ENCODE measurements at regions not wholly inside any gene's neighbourhood (a gene's known extent, or its start where the extent isn't known, plus 50 kb on each side); places are given as distances from the start of the nearest gene placed in this dataset.
"Not testable (repeated sequence)": the region's sequence is repeated elsewhere in the genome, so short reads cannot be mapped to it uniquely, and the experiment has no call there.

- no peak for DNase-seq
Observed at GRCh38 chr1:194102607-194103006, 916.2 kb upstream of the B3GALT2 start.

GRCh38 chr1:194084755-194085154 is 898.3 kb upstream of the B3GALT2 start:
- no peak for DNase-seq

DNA sequence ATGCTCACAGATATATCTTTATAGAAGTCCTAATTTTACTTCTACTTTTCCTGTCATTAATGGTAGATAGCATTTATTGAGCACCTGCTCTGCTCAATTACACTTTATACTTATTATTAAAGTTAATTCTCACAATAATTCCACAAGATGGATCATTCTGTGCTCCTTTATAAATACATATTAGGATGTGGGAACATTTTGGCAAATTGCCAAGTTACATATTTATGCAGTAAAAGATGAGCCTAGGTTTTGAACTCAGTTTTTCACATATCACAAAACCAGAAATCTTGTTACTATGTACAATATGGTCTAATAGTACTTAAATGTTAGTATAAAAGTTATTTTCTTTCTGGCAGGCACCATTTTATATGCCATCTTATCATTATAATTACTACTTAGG is 895.0 kb upstream of the B3GALT2 start:
- no peak for DNase-seq

DNA sequence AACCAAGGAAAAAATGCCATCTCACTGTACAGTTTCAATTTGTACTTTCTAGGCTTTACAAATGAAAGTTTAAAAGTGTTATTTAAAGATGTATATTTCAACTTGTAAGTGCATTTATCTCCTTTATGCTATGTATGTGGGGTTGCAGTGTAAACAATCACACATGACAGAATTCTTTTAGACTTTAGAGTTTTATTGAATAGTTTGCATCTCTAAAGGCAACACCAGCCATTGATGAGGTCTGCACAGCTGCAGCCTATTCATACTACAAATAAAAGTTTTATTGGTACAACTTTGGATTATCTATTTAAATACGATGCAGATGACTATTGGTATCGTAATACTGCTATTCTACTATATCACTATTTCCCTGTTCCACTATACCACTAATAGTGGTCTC is 894.4 kb upstream of the B3GALT2 start:
- DNase-seq: no peak

- DNase-seq: no peak
Observed at GRCh38 chr1:194078765-194079164, 892.4 kb upstream of the B3GALT2 start.

DNA sequence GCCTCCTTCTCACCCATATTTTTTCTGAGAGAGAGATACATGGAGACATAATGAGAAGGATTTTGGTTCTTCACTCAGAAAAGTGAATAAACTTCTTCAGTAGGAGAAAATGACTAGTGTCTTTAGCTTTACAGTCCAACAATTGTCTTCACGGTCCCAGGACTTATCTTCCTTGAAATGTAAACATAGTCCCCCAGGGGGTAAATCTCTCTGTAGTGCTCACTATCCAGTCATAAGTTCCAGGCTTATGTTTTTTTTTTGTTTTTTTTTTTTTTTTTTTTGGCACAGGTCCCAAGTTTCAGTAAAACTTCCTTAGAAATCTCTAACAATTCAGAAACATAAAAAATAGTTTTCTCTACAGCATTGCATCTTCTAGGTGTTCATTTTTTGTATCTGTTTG is 890.2 kb upstream of the B3GALT2 start:
- no peak for DNase-seq

GRCh38 chr1:194073833-194074232 is 887.4 kb upstream of the B3GALT2 start:
- no peak for DNase-seq

GRCh38 chr1:194071205-194071604 is 884.8 kb upstream of the B3GALT2 start:
- no peak for DNase-seq

- no peak for DNase-seq
Observed at GRCh38 chr1:194069831-194070218, 883.4 kb upstream of the B3GALT2 start.

DNA sequence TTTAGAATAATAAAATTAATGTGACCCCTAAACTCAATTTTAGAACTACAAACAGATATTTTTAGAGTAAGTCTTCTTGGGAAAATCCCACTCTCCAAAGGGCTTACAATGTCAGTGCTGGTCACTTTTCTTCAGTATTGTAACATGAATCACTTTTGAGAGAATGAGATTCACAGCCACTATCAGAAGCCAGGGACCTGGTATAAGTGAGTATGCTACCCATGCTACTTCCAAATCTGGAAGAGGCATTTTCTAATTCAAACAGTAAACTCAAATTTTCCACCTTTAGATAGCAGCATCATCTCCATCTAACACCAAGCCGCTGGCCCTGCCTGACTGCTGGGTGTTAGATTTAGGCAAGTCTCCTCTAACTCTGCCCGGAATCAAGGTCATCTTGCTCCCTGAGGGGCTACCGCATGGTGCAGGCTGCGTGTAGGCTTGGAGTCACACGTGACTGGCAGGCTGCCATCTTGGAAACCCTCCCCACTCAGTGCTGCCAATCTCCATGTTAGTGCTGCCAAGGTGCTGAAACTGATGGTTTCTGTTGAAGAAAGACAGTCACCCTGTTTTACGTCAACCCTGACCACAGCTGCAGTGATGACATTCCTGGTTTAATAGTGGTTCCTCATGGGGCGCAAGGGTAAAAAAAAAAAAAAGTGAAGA is 882.9 kb upstream of the B3GALT2 start:
- DNase-seq: no peak

DNA sequence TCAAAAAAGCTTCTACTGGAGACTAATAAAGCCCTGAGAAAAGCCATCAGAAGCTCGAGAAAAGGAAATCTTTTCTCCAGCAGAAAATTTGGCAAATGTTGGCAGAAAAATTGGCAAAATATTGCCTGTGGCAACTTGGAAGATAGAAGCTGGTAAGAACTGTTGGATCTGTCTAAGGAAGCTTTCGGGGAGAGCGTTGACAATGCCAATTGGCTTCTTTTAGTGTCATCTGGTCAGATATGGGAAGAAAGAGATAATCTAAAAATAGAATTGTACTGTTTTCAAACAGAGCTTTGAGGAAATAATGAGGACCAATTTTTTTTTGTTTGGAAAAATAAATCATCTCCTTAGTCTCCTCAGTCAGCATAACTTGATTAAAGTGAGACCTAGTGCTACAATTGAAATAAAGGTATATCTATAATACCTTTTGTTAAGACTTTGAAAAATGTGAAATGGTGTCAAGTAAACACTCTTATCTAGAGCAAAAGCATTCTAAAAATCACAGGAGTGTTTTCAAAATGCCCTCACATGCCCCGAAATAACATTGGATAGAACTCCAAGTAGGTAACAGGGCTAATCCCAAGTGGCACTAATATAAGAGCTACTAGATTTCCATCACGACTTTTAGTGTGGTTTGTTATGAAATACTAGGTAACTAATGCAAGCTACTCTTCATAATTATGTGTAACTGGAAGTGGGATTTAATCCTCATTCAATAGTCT is 882.2 kb upstream of the B3GALT2 start:
- no peak for DNase-seq

GRCh38 chr1:194067772-194068171 is 881.4 kb upstream of the B3GALT2 start:
- DNase-seq: no peak

DNA sequence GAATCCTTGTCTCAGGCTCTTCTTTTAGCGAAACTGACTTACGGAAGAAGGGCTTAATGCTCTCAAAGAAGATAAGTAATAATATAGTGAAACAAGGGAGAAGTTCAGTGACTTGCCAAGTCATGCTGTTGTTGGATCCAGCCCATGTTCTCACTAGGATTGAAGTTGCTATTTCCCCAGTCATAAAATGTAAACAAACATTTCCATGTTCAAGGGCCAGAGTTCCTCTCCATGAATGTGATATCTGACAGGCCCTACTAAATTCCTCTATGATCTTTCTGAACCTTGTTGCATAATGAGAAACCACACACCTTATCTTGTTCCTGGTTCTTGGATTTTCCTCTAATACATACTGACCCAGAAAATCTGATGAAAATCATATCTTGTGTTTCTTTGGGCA is 876.5 kb upstream of the B3GALT2 start:
- DNase-seq: no peak

DNA sequence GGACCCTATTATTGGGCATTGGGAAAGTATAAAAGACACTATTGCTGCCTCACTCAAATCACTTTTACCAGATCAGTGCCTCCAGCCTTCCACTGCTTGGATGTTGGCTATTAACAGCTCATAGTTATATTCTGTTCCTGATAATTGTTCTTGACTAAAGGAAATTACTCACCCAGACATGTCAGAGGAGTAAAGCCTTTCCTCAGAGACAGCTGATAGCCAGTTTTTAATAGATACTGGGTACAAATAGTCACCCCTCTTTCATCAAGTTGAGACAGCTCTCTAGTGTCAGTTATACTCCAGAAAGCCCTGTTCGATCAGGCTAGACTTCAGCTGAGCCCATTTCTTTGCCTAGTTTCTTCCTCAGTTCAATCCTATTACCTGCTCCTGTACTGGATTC is 876.1 kb upstream of the B3GALT2 start:
- no peak for DNase-seq

DNA sequence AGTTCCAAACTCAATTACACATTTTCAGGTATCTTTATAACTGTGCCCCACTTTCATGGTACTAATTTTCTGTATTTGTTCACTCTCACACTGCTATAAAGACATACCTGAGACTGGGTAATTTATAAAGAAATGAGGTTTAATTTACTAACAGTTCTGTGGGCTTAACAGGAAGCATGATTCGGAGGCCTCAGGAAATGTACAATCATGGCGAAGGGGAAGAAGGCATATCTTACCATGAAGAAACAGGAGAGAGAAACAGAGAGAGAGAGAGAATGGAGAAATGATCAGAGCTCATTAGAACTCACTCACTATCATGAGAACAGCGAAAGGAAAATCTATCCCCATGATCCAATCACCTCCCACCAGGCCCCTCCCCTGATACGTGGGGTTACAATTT is 874.1 kb upstream of the B3GALT2 start:
- DNase-seq: no peak

- DNase-seq: not testable (repeated sequence)
Observed at GRCh38 chr1:194058268-194058667, 871.9 kb upstream of the B3GALT2 start.

DNA sequence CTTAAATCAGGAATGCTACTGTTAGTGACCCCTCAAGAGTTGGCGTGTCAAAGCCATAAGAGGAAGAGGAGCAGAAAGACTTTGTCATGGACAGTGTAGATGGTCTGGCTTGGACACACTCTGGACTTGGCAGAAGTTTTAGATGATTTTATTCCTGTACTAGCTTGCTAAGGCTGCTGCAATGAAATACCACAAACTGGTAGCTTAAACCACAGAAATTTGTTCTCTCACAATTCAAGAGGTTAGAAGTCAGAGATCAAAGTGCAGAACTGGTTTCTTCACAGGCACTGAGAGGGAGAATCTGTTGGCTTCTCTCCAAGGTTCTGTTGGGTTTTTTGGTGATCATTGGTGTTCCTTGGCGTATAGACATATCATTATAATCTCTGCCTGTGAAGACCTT is 869.8 kb upstream of the B3GALT2 start:
- no peak for DNase-seq

GRCh38 chr1:194055536-194055935 is 869.1 kb upstream of the B3GALT2 start:
- DNase-seq: no peak

DNA sequence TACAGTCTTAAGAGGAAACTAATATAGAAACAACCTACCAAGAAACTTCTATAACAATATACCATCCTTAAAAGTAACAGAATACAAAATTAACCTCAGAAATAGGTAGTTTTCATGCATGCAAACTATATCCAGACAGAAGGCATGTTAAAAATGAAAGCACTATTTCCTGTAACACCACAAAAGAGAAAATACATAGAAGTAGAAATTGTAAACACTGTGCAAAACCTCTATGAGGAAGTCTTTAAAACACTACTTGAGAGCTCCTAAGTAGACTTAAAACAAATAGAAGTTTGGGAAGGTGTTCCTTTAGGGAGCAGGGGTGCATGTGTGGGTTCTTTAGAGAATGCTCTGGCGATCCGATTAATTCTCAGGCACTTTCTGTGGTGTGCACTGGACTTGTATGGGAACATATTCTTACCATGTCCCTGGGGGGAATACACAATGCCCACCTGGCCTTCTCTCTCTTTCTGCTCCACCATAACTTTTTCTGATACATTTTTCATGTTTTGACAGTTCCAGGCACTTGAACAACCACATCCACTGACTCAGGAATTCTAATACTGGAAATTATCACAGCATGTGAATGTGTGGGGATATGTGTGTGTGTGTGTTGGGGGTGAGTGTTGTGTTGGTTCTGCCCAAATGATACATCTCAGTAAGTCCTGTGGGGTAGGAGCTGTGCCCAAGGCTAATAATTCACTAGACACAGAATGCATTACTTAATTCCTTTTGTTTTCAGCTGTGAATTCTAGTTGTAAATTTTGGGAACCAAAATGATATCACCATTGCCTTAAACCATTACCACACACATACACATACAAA is 866.3 kb upstream of the B3GALT2 start:
- DNase-seq: peak; percentile 5

- DNase-seq: no peak
Observed at GRCh38 chr1:194047921-194048320, 861.5 kb upstream of the B3GALT2 start.

DNA sequence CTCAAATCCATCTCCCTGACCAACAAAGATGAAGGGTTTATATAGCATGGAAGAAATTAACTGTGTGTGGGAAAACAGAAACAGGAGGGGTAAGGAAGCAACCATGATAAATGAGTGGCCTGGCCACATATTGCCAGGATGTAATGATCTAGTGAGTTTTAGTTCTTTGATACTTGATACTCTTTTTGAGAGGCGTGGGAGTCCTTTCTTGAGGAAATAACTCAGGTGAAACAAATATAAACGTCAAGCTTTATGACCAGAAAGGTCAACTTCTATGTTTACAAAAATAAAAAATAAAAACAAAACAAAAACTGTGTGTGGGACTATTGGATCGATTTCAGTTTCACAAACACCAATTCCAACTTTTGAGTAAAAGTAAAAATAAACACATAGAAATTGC is 860.8 kb upstream of the B3GALT2 start:
- no peak for DNase-seq

DNA sequence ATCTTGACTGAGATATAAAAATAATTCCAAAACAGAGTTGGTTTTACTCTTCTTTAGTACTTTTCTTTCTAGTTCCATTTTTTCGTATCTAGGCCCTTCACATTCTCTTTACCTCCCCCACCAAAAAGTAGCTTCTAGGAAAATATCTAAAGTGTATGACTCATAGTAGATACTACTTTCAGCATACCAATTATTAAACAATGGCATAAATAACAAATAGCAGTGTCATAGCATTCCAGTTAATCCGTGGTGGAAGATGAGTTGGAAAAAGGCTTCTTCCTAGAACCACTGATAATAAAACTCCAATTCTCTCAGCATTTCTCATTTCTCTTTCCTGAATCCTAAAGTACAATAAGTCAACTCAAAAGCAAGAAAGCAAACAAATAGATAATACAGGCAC is 859.0 kb upstream of the B3GALT2 start:
- no peak for DNase-seq

DNA sequence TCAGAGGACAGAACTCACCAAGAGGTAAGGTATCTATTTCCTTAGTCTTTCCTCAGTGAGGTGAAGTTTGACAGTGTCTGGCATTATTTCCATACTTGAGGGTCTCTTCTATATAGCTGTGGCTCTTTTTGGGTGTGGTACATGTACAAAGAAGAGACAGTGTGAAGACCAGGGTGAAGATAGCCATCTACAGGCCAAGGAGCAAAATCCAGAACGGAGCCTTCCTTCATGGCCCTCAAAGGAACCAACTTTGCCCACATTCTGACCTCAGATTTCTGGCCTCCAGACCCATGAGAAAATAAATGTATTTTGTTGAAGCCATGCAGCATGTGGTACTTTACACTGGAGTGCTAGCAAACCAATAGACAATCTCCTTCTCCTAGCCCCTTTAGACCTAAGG is 858.5 kb upstream of the B3GALT2 start:
- DNase-seq: no peak

All from activated CD4-positive, alpha-beta T cell treated with anti-CD3 and anti-CD28 coated beads, Interleukin-10, Interleukin-2, amounts not matched to agents 100 ng/mL and 50 ng/mL, durations not matched to agents 16 hours and 8 hours (primary cell).